H9 (cell line): ENCODE measurements at regions not wholly inside any gene's neighbourhood (a gene's known extent, or its start where the extent isn't known, plus 50 kb on each side); places are given as distances from the start of the nearest gene placed in this dataset.

Source experiments
- DNase-seq: peaks from one replicate; pipeline ENCODE4 v3.0.0-alpha.2; 2017
- H2AFZ ChIP-seq: one replicate; pipeline ENCODE4 v1.6.1; 2013; ENCODE audit warnings: mild to moderate bottlenecking, low read length, control low read depth, moderate library complexity
- H2AK5ac ChIP-seq: 2 replicates; pipeline ENCODE4 v1.6.1; 2013; ENCODE audit warnings: low read length, control low read depth, mixed read lengths; ENCODE audit not compliant: insufficient read length
- H2BK120ac ChIP-seq: one replicate; pipeline ENCODE4 v1.6.1; 2013; ENCODE audit warnings: low read depth, mild to moderate bottlenecking, low read length, control low read depth, inconsistent platforms; ENCODE audit not compliant: poor library complexity, severe bottlenecking
- H2BK12ac ChIP-seq: 2 replicates; pipeline ENCODE4 v1.6.1; 2013; ENCODE audit warnings: low read length, control low read depth, mixed read lengths, low read depth; ENCODE audit not compliant: insufficient read length
- H2BK15ac ChIP-seq: 2 replicates; pipeline ENCODE4 v1.6.1; 2013; ENCODE audit warnings: low read depth, low read length, control low read depth
- H2BK20ac ChIP-seq: one replicate; pipeline ENCODE4 v1.6.1; 2013; ENCODE audit warnings: low read depth, mild to moderate bottlenecking, low read length, control low read depth, inconsistent platforms; ENCODE audit not compliant: poor library complexity, severe bottlenecking
- H2BK5ac ChIP-seq: 2 replicates; pipeline ENCODE4 v1.6.1; 2013; ENCODE audit warnings: low read length, control low read depth, mixed read lengths; ENCODE audit not compliant: insufficient read length
- H3K14ac ChIP-seq: 2 replicates; pipeline ENCODE4 v1.6.1; 2013; ENCODE audit warnings: low read length, control low read depth; ENCODE audit not compliant: insufficient read depth
- H3K18ac ChIP-seq: 2 replicates; pipeline ENCODE4 v1.6.1; 2013; ENCODE audit warnings: low read depth, mild to moderate bottlenecking, mixed read lengths, low read length, control low read depth; ENCODE audit not compliant: insufficient read length
- H3K23ac ChIP-seq: 2 replicates; pipeline ENCODE4 v1.6.1; 2013; ENCODE audit warnings: low read length, control low read depth, mixed read lengths, low read depth; ENCODE audit not compliant: insufficient read length
- H3K23me2 ChIP-seq: 2 replicates; pipeline ENCODE4 v1.6.1; 2013; ENCODE audit warnings: low read depth, mild to moderate bottlenecking, mixed read lengths, low read length, control low read depth; ENCODE audit not compliant: insufficient read length, poor library complexity, severe bottlenecking
- H3K27ac ChIP-seq: 2 replicates; pipeline ENCODE4 v1.5.1; 2013; ENCODE audit warnings: low read length, control low read depth, mixed read lengths, low read depth; ENCODE audit not compliant: insufficient read length
- H3K27me3 ChIP-seq: 2 replicates; pipeline ENCODE4 v1.6.1; 2013; ENCODE audit warnings: low read length, control low read depth, inconsistent platforms; ENCODE audit not compliant: insufficient read depth
- H3K4ac ChIP-seq: 2 replicates; pipeline ENCODE4 v1.6.1; 2013; ENCODE audit warnings: low read depth, mild to moderate bottlenecking, control low read depth, inconsistent platforms, low read length, moderate library complexity
- H3K4me1 ChIP-seq: 2 replicates; pipeline ENCODE4 v1.6.1; 2013; ENCODE audit warnings: low read length, control low read depth, inconsistent platforms; ENCODE audit not compliant: insufficient read depth
- H3K4me2 ChIP-seq: 2 replicates; pipeline ENCODE4 v1.6.1; 2013; ENCODE audit warnings: low read length, control low read depth, mixed read lengths; ENCODE audit not compliant: insufficient read length, insufficient read depth
- H3K56ac ChIP-seq: 2 replicates; pipeline ENCODE4 v1.6.1; 2013; ENCODE audit warnings: low read depth, mild to moderate bottlenecking, mixed read lengths, low read length, control low read depth; ENCODE audit not compliant: insufficient read length
- H3K79me1 ChIP-seq: 2 replicates; pipeline ENCODE4 v1.6.1; 2013; ENCODE audit warnings: low read depth, mild to moderate bottlenecking, moderate library complexity, low read length, control low read depth, inconsistent platforms; ENCODE audit not compliant: insufficient read depth, poor library complexity, severe bottlenecking
- H3K79me2 ChIP-seq: 2 replicates; pipeline ENCODE4 v1.6.1; 2013; ENCODE audit warnings: low read length, control low read depth, inconsistent platforms; ENCODE audit not compliant: insufficient read depth
- H3K9ac ChIP-seq: 2 replicates; pipeline ENCODE4 v1.6.1; 2013; ENCODE audit warnings: low read length, control low read depth, mixed read lengths; ENCODE audit not compliant: insufficient read length; ENCODE audit errors: extremely low read depth
- H3K9me3 ChIP-seq: one replicate; pipeline ENCODE4 v1.6.1; 2013; ENCODE audit warnings: low read depth, low read length, inconsistent platforms; ENCODE audit not compliant: control insufficient read depth
- H3T11ph ChIP-seq: one replicate; pipeline ENCODE4 v1.6.1; 2013; ENCODE audit warnings: mild to moderate bottlenecking, low read length, control low read depth, inconsistent platforms
- H4K20me1 ChIP-seq: one replicate; pipeline ENCODE4 v1.6.1; 2013; ENCODE audit not compliant: control insufficient read depth, insufficient read length, insufficient read depth
- H4K5ac ChIP-seq: 2 replicates; pipeline ENCODE4 v1.6.1; 2013; ENCODE audit warnings: low read depth, mild to moderate bottlenecking, mixed read lengths, low read length, control low read depth; ENCODE audit not compliant: insufficient read length
- H4K8ac ChIP-seq: replicated peaks from 2 replicates; pipeline ENCODE4 v1.6.1; 2013; ENCODE audit warnings: low read length, control low read depth, mixed read lengths, low read depth; ENCODE audit not compliant: insufficient read length
- H4K91ac ChIP-seq: 2 replicates; pipeline ENCODE4 v1.6.1; 2013; ENCODE audit warnings: low read depth, mild to moderate bottlenecking, moderate library complexity, mixed read lengths, low read length, control low read depth; ENCODE audit not compliant: insufficient read length
- H3K27ac Mint-ChIP-seq, 3 experiments: 2 replicates in 2 of 3; 3 replicates in 1 of 3; pipeline ENCODE4 v1.8.0; 2020 to 2021; ENCODE audit warnings: mixed read lengths in 3 of 3, mild to moderate bottlenecking in 1 of 3, moderate library complexity in 1 of 3
- H3K27me3 Mint-ChIP-seq: 2 replicates; pipeline ENCODE4 v1.8.0; 2021; ENCODE audit warnings: low read depth, mild to moderate bottlenecking, moderate library complexity, mixed read lengths
- H3K36me3 Mint-ChIP-seq, 3 experiments: 2 replicates in 2 of 3; 3 replicates in 1 of 3; pipeline ENCODE4 v1.8.0; 2020 to 2021; ENCODE audit warnings: low read depth in 3 of 3, mixed read lengths in 3 of 3; ENCODE audit not compliant: insufficient read depth in 1 of 3
- H3K4me1 Mint-ChIP-seq, 2 experiments: 2 replicates each; pipeline ENCODE4 v1.8.0; 2020; ENCODE audit warnings: mixed read lengths in 2 of 2
- H3K4me3 Mint-ChIP-seq, 2 experiments: 2 replicates in 1 of 2; 3 replicates in 1 of 2; pipeline ENCODE4 v1.8.0; 2020 to 2021; ENCODE audit warnings: mild to moderate bottlenecking in 2 of 2, mixed read lengths in 2 of 2, moderate library complexity in 1 of 2
- H3K9me3 Mint-ChIP-seq, 2 experiments: 2 replicates in 1 of 2; 3 replicates in 1 of 2; pipeline ENCODE4 v1.8.0; 2020; ENCODE audit warnings: mild to moderate bottlenecking in 2 of 2, mixed read lengths in 2 of 2, moderate library complexity in 1 of 2
- CTCF ChIP-seq: fragments of 200-600 bp; sonication (generic); conservative IDR thresholded peaks from 3 replicates; pipeline ENCODE4 v1.8.0; 2021; ENCODE audit warnings: antibody characterized with exemption, mild to moderate bottlenecking
- WGBS: extraction: QIAGEN DNeasy Blood & Tissue Kit; methylation state at CpG from one replicate; pipeline ENCODE4 v1.1.7; 2013; ENCODE audit warnings: missing lambda C conversion rate, low lambda C conversion rate, mixed read lengths; ENCODE audit not compliant: insufficient read length; ENCODE audit errors: extremely low coverage; 5-methylcytosine and 5-hydroxymethylcytosine counted together

- H4K91ac ChIP-seq: no peak overlapping the region
- H3K4me3 Mint-ChIP-seq: peak overlapping the region; percentile 76 to 92
- H3K9ac ChIP-seq: no peak overlapping the region
- no peak overlapping the region for H3K56ac ChIP-seq
- H2AK5ac ChIP-seq: no peak overlapping the region
- H4K8ac ChIP-seq: no peak overlapping the region
- no peak overlapping the region for H3K14ac ChIP-seq
- no peaks in the 10 kb centered on the region; a peak in 1 of 5 replicates for H3K9me3 Mint-ChIP-seq
- no peak overlapping the region for H3T11ph ChIP-seq
- no peak overlapping the region for H3K27ac ChIP-seq
- no peak overlapping the region for H2BK5ac ChIP-seq
- peaks cover 99% of the 10 kb centered on the region for H3K27me3 Mint-ChIP-seq
- H3K23me2 ChIP-seq: peaks cover 27% of the 10 kb centered on the region
- H3K4me2 ChIP-seq: peak overlapping the region; percentile 61
- no peak for DNase-seq
- no peak overlapping the region for H3K4ac ChIP-seq
- H2BK120ac ChIP-seq: no peak overlapping the region
- H3K18ac ChIP-seq: no peak overlapping the region
- no peak overlapping the region for H4K5ac ChIP-seq
- no peaks in the 10 kb centered on the region for H3K79me2 ChIP-seq
- no peak overlapping the region for H3K23ac ChIP-seq
- H2BK20ac ChIP-seq: no peak overlapping the region
- peaks cover 30 to 58% of the 10 kb centered on the region in 2 experiments for H3K4me1 Mint-ChIP-seq
- no peak overlapping the region for H2AFZ ChIP-seq
- H3K27me3 ChIP-seq: peaks cover 70% of the 10 kb centered on the region
- H2BK12ac ChIP-seq: no peak overlapping the region
- H3K36me3 Mint-ChIP-seq: no peaks in the 10 kb centered on the region; a peak in 2 of 7 replicates
- no peak for TF ChIP-seq CTCF
- no peak overlapping the region for H3K27ac Mint-ChIP-seq
- no peaks in the 10 kb centered on the region for H4K20me1 ChIP-seq
- no CpG with 5 or more reads among the region's 39 CpGs for WGBS
- no peak overlapping the region for H2BK15ac ChIP-seq
- no peaks in the 10 kb centered on the region for H3K4me1 ChIP-seq
- no peaks in the 10 kb centered on the region for H3K79me1 ChIP-seq
- H3K9me3 ChIP-seq: no peaks in the 10 kb centered on the region
Measured at GRCh38 chr11:43580735-43581369, 99.7 kb upstream of the HSD17B12 start.
